GM21619 (cell line): ENCODE measurements at regions not wholly inside any gene's neighbourhood (a gene's known extent, or its start where the extent isn't known, plus 50 kb on each side); places are given as distances from the start of the nearest gene placed in this dataset.
"Not testable (repeated sequence)": the region's sequence is repeated elsewhere in the genome, so short reads cannot be mapped to it uniquely, and the experiment has no call there.

Source experiments
- ATAC-seq: cut with Tn5 transposase; IDR thresholded peaks from one replicate; pipeline ENCODE4 v1.9.1; 2021; ENCODE audit not compliant: unreplicated experiment

GRCh38 chr15:22519213-22519612 is 60.5 kb downstream of the GOLGA6L22 start:
- ATAC-seq: not testable (repeated sequence)

- ATAC-seq: not testable (repeated sequence)
Observed at GRCh38 chr15:22526537-22526936, 67.8 kb downstream of the GOLGA6L22 start.

GRCh38 chr15:22527016-22527415 is 68.3 kb downstream of the GOLGA6L22 start:
- not testable (repeated sequence) for ATAC-seq

GRCh38 chr15:22529200-22529599 is 70.5 kb downstream of the GOLGA6L22 start:
- not testable (repeated sequence) for ATAC-seq

GRCh38 chr15:22559701-22560100 is 101.0 kb downstream of the GOLGA6L22 start:
- not testable (repeated sequence) for ATAC-seq

GRCh38 chr15:22561716-22562115 is 103.0 kb downstream of the GOLGA6L22 start:
- ATAC-seq: not testable (repeated sequence)

- not testable (repeated sequence) for ATAC-seq
Observed at GRCh38 chr15:22566510-22566909, 107.8 kb downstream of the GOLGA6L22 start.

- not testable (repeated sequence) for ATAC-seq
Observed at GRCh38 chr15:22569486-22569885, 110.8 kb downstream of the GOLGA6L22 start.

- ATAC-seq: not testable (repeated sequence)
Observed at GRCh38 chr15:22572152-22572735, 113.5 kb downstream of the GOLGA6L22 start.

GRCh38 chr15:22572792-22573191 is 114.1 kb downstream of the GOLGA6L22 start:
- not testable (repeated sequence) for ATAC-seq

- not testable (repeated sequence) for ATAC-seq
Observed at GRCh38 chr15:22577828-22578227, 119.1 kb downstream of the GOLGA6L22 start.

- ATAC-seq: not testable (repeated sequence)
Observed at GRCh38 chr15:22579213-22579612, 120.5 kb downstream of the GOLGA6L22 start.

GRCh38 chr15:22587391-22587790 is 128.7 kb downstream of the GOLGA6L22 start:
- ATAC-seq: not testable (repeated sequence)

GRCh38 chr15:22598552-22598951 is 139.8 kb downstream of the GOLGA6L22 start:
- not testable (repeated sequence) for ATAC-seq

- ATAC-seq: not testable (repeated sequence)
Observed at GRCh38 chr15:22599526-22600320, 141.0 kb downstream of the GOLGA6L22 start.

- ATAC-seq: not testable (repeated sequence)
Observed at GRCh38 chr15:22616976-22617375, 158.3 kb downstream of the GOLGA6L22 start.

GRCh38 chr15:22631789-22632188 is 154.7 kb upstream of the NIPA1 start:
- ATAC-seq: not testable (repeated sequence)

- not testable (repeated sequence) for ATAC-seq
Observed at GRCh38 chr15:22639983-22640382, 146.5 kb upstream of the NIPA1 start.

- not testable (repeated sequence) for ATAC-seq
Observed at GRCh38 chr15:22649458-22649857, 137.0 kb upstream of the NIPA1 start.

- not testable (repeated sequence) for ATAC-seq
Observed at GRCh38 chr15:22651179-22651578, 135.3 kb upstream of the NIPA1 start.

GRCh38 chr15:22664294-22665058 is 122.0 kb upstream of the NIPA1 start:
- ATAC-seq: peak; percentile 69
